Nephron (organoid): ENCODE measurements at regions not wholly inside any gene's neighbourhood (a gene's known extent, or its start where the extent isn't known, plus 50 kb on each side); places are given as distances from the start of the nearest gene placed in this dataset.

Source experiments
- H3K27ac Mint-ChIP-seq, 3 experiments: 2 replicates each; pipeline ENCODE4 v1.8.0; 2020; ENCODE audit warnings: mixed read lengths in 3 of 3, mild to moderate bottlenecking in 2 of 3, moderate library complexity in 1 of 3
- H3K27me3 Mint-ChIP-seq: 2 replicates; pipeline ENCODE4 v1.8.0; 2021; ENCODE audit warnings: low read depth, mild to moderate bottlenecking, moderate library complexity, mixed read lengths
- H3K36me3 Mint-ChIP-seq: 2 replicates; pipeline ENCODE4 v1.8.0; 2020; ENCODE audit warnings: low read depth, mixed read lengths
- H3K4me1 Mint-ChIP-seq: 2 replicates; pipeline ENCODE4 v1.8.0; 2020; ENCODE audit warnings: mixed read lengths
- H3K4me3 Mint-ChIP-seq, 3 experiments: 2 replicates each; pipeline ENCODE4 v1.8.0; 2020; ENCODE audit warnings: mild to moderate bottlenecking in 3 of 3, mixed read lengths in 3 of 3, moderate library complexity in 2 of 3
- H3K9me3 Mint-ChIP-seq: 2 replicates; pipeline ENCODE4 v1.8.0; 2020; ENCODE audit warnings: mixed read lengths
- CTCF ChIP-seq, 3 experiments: fragments of 200-600 bp; sonication (generic); IDR thresholded peaks; one replicate each; pipeline ENCODE4 v1.5.0; 2021; ENCODE audit warnings: antibody characterized with exemption in 3 of 3; ENCODE audit not compliant: unreplicated experiment in 3 of 3

DNA sequence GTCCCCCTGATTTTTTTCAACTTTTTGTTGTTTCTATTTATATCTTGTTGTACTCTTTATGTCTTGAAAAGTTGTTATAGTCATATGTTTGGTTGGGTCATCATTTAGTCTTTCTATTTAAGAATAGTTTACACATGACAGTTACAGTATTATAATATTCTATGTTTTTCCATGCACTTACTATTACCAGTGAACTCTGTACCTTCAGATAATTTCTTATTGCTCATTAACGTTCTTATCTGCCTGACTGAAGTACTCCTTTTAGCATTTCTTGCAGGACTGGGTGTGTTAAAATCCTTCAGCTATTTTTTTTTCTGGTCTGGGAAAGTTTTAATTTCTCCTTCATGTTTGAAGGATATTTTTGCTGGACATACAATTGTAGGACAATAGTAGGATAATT lies 157.7 kb upstream of the DIPK2B start:
- Mint-ChIP-seq H3K36me3 (no peaks in the 10 kb centered on the region), H3K27me3 (no peaks in the 10 kb centered on the region), H3K4me1 (no peaks in the 10 kb centered on the region), H3K9me3 (peaks cover 22% of the 10 kb centered on the region), H3K27ac (no peak overlapping the region), H3K4me3 (no peak overlapping the region)
- no peak for TF ChIP-seq CTCF (IDR thresholded peaks at IDR 0.05; ENCODE audit: unreplicated experiment in 3 of 3)

DNA sequence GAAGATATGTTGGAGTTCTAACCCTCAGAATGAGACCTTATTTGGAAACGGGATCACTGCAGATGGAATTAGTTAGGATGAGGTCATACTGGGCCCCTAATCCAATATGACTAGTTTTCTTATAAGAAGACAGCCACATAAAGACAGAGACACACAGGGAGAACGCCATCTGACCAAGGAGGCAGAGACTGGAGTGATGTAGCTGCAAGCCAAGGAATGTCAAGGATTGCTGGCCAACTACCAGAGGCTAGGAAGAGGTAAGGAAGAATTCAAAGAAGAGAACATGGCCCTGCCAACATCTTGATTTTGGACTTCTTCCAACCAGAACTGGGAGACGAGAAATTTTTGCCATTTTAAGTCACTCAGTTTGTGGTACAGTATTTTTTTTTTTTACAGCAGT lies 152.8 kb upstream of the DIPK2B start:
- Mint-ChIP-seq H3K4me1 (no peaks in the 10 kb centered on the region), H3K4me3 (no peak overlapping the region), H3K27ac (no peak overlapping the region), H3K27me3 (no peaks in the 10 kb centered on the region), H3K9me3 (peaks cover 27% of the 10 kb centered on the region), H3K36me3 (no peaks in the 10 kb centered on the region)
- TF ChIP-seq CTCF (IDR thresholded peaks at IDR 0.05; ENCODE audit: unreplicated experiment in 3 of 3), result no peak

DNA sequence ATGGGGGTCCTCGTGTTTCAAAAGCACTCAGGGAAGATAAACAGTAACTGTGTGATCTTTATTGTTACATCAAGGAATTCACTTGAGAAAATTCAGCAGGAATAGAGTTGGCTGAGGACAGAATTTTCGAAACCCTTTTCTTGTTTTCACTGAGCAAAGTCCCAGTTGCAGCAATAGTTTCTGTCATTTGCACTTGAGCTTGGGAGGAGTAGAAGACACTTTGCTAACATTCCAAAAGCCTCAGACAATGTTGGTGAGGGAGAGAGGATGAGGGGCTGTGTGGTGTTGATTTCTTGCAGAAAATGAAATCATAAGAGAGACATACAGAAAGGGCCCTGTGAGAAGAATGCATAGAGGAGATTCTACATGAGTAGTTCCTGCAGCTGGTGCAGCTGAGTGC lies 151.9 kb upstream of the DIPK2B start:
- Mint-ChIP-seq H3K36me3 (no peaks in the 10 kb centered on the region), H3K4me1 (no peaks in the 10 kb centered on the region), H3K9me3 (peaks cover 22% of the 10 kb centered on the region), H3K27me3 (no peaks in the 10 kb centered on the region), H3K4me3 (no peak overlapping the region), H3K27ac (no peak overlapping the region)
- TF ChIP-seq CTCF (IDR thresholded peaks at IDR 0.05; ENCODE audit: unreplicated experiment in 3 of 3), result no peak

DNA sequence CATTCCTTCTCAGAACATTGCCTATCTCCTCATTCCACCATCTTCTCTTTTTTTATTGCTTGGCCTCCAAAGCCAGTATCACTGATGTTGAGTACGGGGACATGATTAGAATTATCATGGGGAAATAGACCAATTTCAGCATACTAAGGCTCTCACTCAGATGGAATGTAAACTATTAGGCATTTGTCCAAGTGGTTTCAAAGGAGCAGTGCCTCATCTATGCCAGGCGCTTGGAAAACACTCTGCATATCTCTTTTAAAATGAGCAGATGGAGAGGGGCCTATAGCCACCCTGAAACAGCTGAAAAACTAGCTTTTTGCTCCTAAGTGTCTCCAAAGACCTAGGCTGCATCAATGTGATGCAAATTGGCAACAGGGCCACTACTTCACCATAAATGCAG lies 150.8 kb upstream of the DIPK2B start:
- no peak overlapping the region for H3K4me3 Mint-ChIP-seq
- no peak overlapping the region for H3K27ac Mint-ChIP-seq
- no peaks in the 10 kb centered on the region for H3K27me3 Mint-ChIP-seq
- no peaks in the 10 kb centered on the region for H3K36me3 Mint-ChIP-seq
- H3K9me3 Mint-ChIP-seq, result peaks cover 21% of the 10 kb centered on the region
- H3K4me1 Mint-ChIP-seq, result no peaks in the 10 kb centered on the region
- no peak for TF ChIP-seq CTCF (IDR thresholded peaks at IDR 0.05; ENCODE audit: unreplicated experiment in 3 of 3)

DNA sequence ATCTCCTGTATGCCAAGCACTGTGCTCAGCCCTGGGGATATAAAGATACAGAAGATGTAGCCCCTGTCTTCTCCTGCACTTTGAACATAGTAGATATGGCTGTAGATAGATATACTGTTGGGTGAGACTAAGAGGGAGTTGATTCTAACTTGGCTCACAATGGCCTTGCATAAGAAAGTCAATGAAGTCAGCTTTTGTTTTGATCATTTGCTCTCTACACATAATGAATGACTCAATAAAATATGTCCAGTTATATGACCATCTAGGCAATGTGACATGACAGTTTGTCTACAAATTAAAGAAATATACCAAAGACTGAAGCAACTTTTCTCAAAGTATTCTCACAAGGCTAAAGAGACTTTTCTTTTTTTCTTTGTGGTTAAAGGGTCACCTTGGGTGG lies 147.6 kb upstream of the DIPK2B start:
- Mint-ChIP-seq H3K4me3 (no peak overlapping the region), H3K27me3 (no peaks in the 10 kb centered on the region), H3K4me1 (no peaks in the 10 kb centered on the region), H3K27ac (no peak overlapping the region), H3K36me3 (no peaks in the 10 kb centered on the region), H3K9me3 (peaks cover 27% of the 10 kb centered on the region)
- TF ChIP-seq CTCF (IDR thresholded peaks at IDR 0.05; ENCODE audit: unreplicated experiment in 3 of 3), result no peak

GRCh38 chrX:45347877-45348276 lies 147.2 kb upstream of the DIPK2B start:
- no peak for TF ChIP-seq CTCF (IDR thresholded peaks at IDR 0.05; ENCODE audit: unreplicated experiment in 3 of 3)
- Mint-ChIP-seq H3K4me1 (no peaks in the 10 kb centered on the region), H3K9me3 (peaks cover 25% of the 10 kb centered on the region), H3K27ac (no peak overlapping the region), H3K27me3 (no peaks in the 10 kb centered on the region), H3K36me3 (no peaks in the 10 kb centered on the region), H3K4me3 (no peak overlapping the region)
